OCI-LY7 (cell line): ENCODE measurements at regions not wholly inside any gene's neighbourhood (a gene's known extent, or its start where the extent isn't known, plus 50 kb on each side); places are given as distances from the start of the nearest gene placed in this dataset.

Experiments used
- BruUV-seq: library from RNA; stranded (reverse); fragments of 400-500 nt; replicated peaks from 2 replicates; lab custom pipeline; 2021; lab: Mats Ljungman, UMichigan
- CTCF ChIA-PET: fragments of 300-600 bp; sonication (Branson Sonifier 250); formaldehyde crosslinking; loops from one replicate; lab custom pipeline; 2022; ENCODE audit warnings: antibody characterized with exemption; ENCODE audit not compliant: unreplicated experiment; lab: Charles Lee
- POLR2A ChIA-PET: fragments of 300-600 bp; sonication (Branson Sonifier 250); formaldehyde crosslinking; loops from one replicate; lab custom pipeline; 2022; ENCODE audit warnings: antibody characterized with exemption; lab: Charles Lee
- DNase-seq: peaks from one replicate; pipeline ENCODE4 v3.0.0-alpha.2; 2015; ENCODE audit warnings: low spot score
- H2AFZ ChIP-seq: fragments of 200-600 bp; sonication (generic), shearing (Covaris generic); 2 replicates; pipeline ENCODE4 v1.6.1; 2014; ENCODE audit warnings: mild to moderate bottlenecking, antibody characterized with exemption, low read length, moderate library complexity
- H3K27ac ChIP-seq: fragments of 200-600 bp; sonication (generic); 2 replicates; pipeline ENCODE4 v1.5.1; 2014; ENCODE audit warnings: mixed run types, low read depth, mild to moderate bottlenecking, moderate library complexity, low read length, inconsistent platforms; ENCODE audit not compliant: poor library complexity, severe bottlenecking
- H3K36me3 ChIP-seq: fragments of 200-600 bp; sonication (generic); 2 replicates; pipeline ENCODE4 v1.6.1; 2014; ENCODE audit warnings: mild to moderate bottlenecking, antibody characterized with exemption, low read length, moderate library complexity, mixed read lengths; ENCODE audit not compliant: insufficient read depth
- H3K4me1 ChIP-seq: fragments of 200-600 bp; sonication (generic); 2 replicates; pipeline ENCODE4 v1.5.1; 2014; ENCODE audit warnings: mild to moderate bottlenecking, low read length; ENCODE audit not compliant: insufficient read depth, poor library complexity, severe bottlenecking
- H3K4me2 ChIP-seq: fragments of 200-600 bp; sonication (generic); 2 replicates; pipeline ENCODE4 v1.6.1; 2014; ENCODE audit warnings: mild to moderate bottlenecking, low read length
- H3K4me3 ChIP-seq: fragments of 200-600 bp; sonication (generic); 2 replicates; pipeline ENCODE4 v1.5.1; 2014; ENCODE audit warnings: mild to moderate bottlenecking, low read depth, low read length; ENCODE audit not compliant: poor library complexity, severe bottlenecking
- H3K79me2 ChIP-seq: fragments of 200-600 bp; sonication (generic); 2 replicates; pipeline ENCODE4 v1.6.1; 2016; ENCODE audit warnings: low read depth, mild to moderate bottlenecking, low read length, moderate library complexity, mixed read lengths; ENCODE audit not compliant: insufficient read depth
- H3K9me2 ChIP-seq: fragments of 200-600 bp; sonication (generic); 2 replicates; pipeline ENCODE4 v1.6.1; 2016; ENCODE audit warnings: mild to moderate bottlenecking, low read length, mixed read lengths; ENCODE audit not compliant: insufficient read depth
- H3K9me3 ChIP-seq: fragments of 200-600 bp; sonication (generic); 2 replicates; pipeline ENCODE4 v1.6.1; 2014; ENCODE audit warnings: mild to moderate bottlenecking, mixed run types, low read length, mixed read lengths
- H4K20me1 ChIP-seq: fragments of 200-600 bp; sonication (generic); 2 replicates; pipeline ENCODE4 v1.6.1; 2014; ENCODE audit warnings: mild to moderate bottlenecking, antibody characterized with exemption, low read length, moderate library complexity, mixed read lengths; ENCODE audit not compliant: insufficient read depth
- CTCF ChIP-seq: fragments of 200-600 bp; sonication (generic); conservative IDR thresholded peaks from 2 replicates; pipeline ENCODE4 v1.5.1; 2014; ENCODE audit warnings: mild to moderate bottlenecking, antibody characterized with exemption, low read length, moderate library complexity, mixed read lengths
- EZH2phosphoT487 ChIP-seq: fragments of 200-600 bp; sonication (generic); IDR thresholded peaks from 2 replicates; pipeline ENCODE4 v1.6.1; 2018; ENCODE audit warnings: low read depth, borderline replicate concordance, mild to moderate bottlenecking, mixed run types, antibody characterized with exemption, low read length, moderate library complexity, mixed read lengths
- intact Hi-C: fragments of 100-400 bp; cut with micrococcal nuclease; formaldehyde crosslinking; loops from one replicate; pipeline ENCODE4 v1.10.0; 2022; ENCODE audit not compliant: unreplicated experiment

GRCh38 chr3:22225161-22225560 lies 474.2 kb upstream of the ZNF385D start:
- Histone ChIP-seq H3K36me3 (no peaks in the 10 kb centered on the region), H3K27ac (no peak overlapping the region), H4K20me1 (no peaks in the 10 kb centered on the region), H2AFZ (no peak overlapping the region), H3K9me3 (no peaks in the 10 kb centered on the region), H3K9me2 (no peaks in the 10 kb centered on the region), H3K4me2 (no peak overlapping the region), H3K4me1 (no peaks in the 10 kb centered on the region), H3K79me2 (no peaks in the 10 kb centered on the region), H3K4me3 (no peak overlapping the region)
- no peak for DNase-seq
- BruUV-seq, result no TSS peak
- ChIA-PET POLR2A (no interaction called here), CTCF (no interaction called here)
- intact Hi-C loops, result no loop called here
- TF ChIP-seq EZH2phosphoT487, result no peak
- no peak for TF ChIP-seq CTCF

- Histone ChIP-seq H3K27ac (no peak overlapping the region), H3K9me3 (no peaks in the 10 kb centered on the region), H3K4me1 (no peaks in the 10 kb centered on the region), H4K20me1 (no peaks in the 10 kb centered on the region), H3K9me2 (no peaks in the 10 kb centered on the region), H3K4me2 (no peak overlapping the region), H2AFZ (no peak overlapping the region), H3K36me3 (no peaks in the 10 kb centered on the region), H3K4me3 (no peak overlapping the region), H3K79me2 (no peaks in the 10 kb centered on the region)
- POLR2A ChIA-PET, result interaction anchor here (0.5 kb wide), 1 partner anchor 1223 kb away, joined by 4 read pairs; no protein-coding TSS in a partner anchor
- BruUV-seq, result no TSS peak
- DNase-seq, result no peak
- intact Hi-C loops, result no loop called here
- TF ChIP-seq CTCF (no peak), EZH2phosphoT487 (no peak)
- CTCF ChIA-PET, result no interaction called here
Observed at GRCh38 chr3:22228705-22229104, 477.7 kb upstream of the ZNF385D start.

GRCh38 chr3:22231061-22231460 lies 480.1 kb upstream of the ZNF385D start:
- CTCF ChIA-PET, result no interaction called here
- Histone ChIP-seq H3K27ac (no peak overlapping the region), H3K4me2 (no peak overlapping the region), H3K9me3 (no peaks in the 10 kb centered on the region), H4K20me1 (no peaks in the 10 kb centered on the region), H3K4me1 (no peaks in the 10 kb centered on the region), H3K79me2 (no peaks in the 10 kb centered on the region), H3K36me3 (no peaks in the 10 kb centered on the region), H3K9me2 (no peaks in the 10 kb centered on the region), H3K4me3 (no peak overlapping the region), H2AFZ (no peak overlapping the region)
- intact Hi-C loops, result no loop called here
- DNase-seq, result no peak
- no peak for TF ChIP-seq CTCF
- TF ChIP-seq EZH2phosphoT487, result no peak
- POLR2A ChIA-PET, result no interaction called here
- no TSS peak for BruUV-seq
